SIG-M5 treated with dmso at 0.1 percent for 504 hours (cell line): ENCODE measurements at regions not wholly inside any gene's neighbourhood (a gene's known extent, or its start where the extent isn't known, plus 50 kb on each side); places are given as distances from the start of the nearest gene placed in this dataset.
"Not testable (repeated sequence)": the region's sequence is repeated elsewhere in the genome, so short reads cannot be mapped to it uniquely, and the experiment has no call there.

Experiments used
- DNase-seq: peaks from one replicate; lab custom pipeline; 2025; ENCODE audit not compliant: unreplicated experiment; lab: John Stamatoyannopoulos, UW

DNA sequence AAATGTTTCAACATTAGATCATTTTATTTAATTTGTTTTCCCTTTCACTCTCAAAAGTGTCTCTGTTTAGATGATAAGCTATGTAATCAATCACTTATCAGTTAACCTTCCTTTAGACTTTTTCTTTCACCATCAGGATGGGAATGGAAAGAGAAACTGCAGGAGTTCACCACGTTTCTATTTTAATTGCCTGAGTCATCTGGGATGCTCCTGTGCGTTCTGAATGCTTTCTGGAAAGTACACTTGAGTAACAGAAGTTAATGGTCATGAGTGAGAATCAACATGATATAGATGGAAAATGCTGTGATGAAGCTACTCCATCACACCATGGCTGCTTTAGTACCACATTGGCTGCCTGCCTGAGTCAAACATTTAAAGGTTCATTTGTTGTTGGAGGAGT lies 783.3 kb upstream of the CDH9 start:
- no peak for DNase-seq

DNA sequence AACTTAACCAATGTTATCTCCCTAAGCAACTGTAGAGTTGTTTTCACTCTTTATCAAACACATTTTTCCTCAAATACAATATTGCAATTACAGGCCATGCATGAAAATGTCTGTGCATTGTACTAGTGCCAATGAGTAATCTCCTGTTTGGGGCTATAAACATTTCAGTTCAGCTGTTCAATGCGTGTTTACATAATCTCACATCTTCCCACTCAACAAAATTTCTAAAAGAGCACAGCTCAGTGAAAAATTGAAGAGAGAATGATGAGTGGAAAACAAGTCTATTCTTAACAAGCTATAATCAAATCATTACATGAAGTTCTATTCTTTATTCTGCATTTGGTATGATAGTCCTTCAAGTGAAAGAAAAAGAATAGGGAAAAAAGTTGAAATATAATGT lies 780.5 kb upstream of the CDH9 start:
- no peak for DNase-seq

- DNase-seq = no peak
These were observed 776.6 kb upstream of the CDH9 start for GRCh38 chr5:27814983-27815382.

- DNase-seq = no peak
These were observed 775.9 kb upstream of the CDH9 start for GRCh38 chr5:27814286-27814685.

GRCh38 chr5:27810458-27810857 lies 772.1 kb upstream of the CDH9 start:
- no peak for DNase-seq

GRCh38 chr5:27797220-27797619 lies 758.8 kb upstream of the CDH9 start:
- DNase-seq = no peak

DNA sequence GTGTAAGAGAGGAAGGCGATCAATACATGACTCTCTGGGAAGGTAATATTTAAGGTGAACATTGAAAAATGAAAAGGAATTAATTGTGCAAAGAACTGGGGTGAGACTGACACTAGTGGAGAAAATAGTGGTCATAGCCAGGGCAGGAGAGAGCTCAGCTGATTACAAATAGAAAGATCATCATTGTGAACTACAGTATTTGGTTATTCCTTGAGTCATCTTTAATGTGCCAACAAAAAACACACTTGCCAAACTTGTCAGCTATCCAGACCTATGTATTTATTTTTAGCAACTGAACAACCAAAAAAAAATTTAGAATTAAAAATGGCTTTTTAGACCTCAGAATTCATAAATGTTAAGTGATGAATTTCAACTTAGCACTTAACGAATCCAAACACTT lies 749.8 kb upstream of the CDH9 start:
- DNase-seq = no peak

DNA sequence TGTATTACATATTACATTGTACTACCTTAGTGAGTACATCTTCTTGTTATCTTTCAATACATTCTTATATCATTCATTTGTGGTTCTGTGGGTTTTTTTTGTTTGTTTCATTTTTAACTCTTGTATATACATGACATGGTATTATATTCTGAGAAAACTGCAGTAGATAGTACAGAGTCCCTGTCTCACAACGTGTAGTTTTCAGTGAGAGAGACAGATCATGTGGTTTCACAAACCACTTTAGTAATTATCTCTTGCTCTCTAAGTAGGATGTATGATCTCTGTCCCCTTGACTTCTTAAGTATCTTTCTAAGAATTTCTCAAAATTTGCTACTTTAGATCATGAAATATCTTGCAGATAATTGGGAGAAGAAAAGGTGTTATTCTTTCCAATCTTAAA lies 745.9 kb upstream of the CDH9 start:
- no peak for DNase-seq

GRCh38 chr5:27778121-27778520 lies 739.7 kb upstream of the CDH9 start:
- no peak for DNase-seq

DNA sequence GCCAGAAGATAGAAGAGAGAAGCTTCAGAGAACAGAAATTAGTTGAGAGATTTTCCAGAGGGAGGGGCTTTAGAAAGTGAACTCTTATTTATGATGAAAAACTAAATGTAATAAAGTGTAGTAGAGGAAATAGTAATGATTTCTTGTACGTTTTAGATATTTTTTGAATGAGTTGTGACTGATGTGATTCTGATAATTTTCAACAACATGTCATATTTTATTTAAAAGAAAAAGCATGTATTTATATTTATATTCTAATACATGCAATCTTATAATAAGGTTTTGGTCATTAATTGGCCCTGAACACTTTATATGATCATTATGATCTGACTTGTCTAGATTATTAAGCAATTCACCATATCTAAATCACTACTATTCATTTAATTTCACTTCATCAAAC lies 735.2 kb upstream of the CDH9 start:
- DNase-seq = no peak

DNA sequence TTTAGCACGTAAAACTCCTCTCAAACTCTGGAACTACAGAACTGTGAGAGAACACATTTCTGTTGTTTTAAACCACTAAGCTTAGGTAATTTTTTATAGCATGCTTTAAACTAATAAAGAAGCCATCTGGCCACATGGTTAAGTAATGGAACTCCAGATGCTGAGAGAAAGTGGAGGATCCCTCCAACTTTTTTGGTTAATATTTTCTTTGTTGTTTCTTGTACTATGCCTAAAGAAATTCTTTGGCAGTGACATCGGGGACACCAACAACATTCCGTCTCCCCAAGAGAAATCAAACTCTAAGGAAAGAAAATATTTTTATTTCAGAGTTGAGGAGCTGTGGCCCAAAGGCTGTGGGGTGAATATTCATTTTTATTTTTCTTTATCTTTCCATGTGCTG lies 734.8 kb upstream of the CDH9 start:
- no peak for DNase-seq

DNA sequence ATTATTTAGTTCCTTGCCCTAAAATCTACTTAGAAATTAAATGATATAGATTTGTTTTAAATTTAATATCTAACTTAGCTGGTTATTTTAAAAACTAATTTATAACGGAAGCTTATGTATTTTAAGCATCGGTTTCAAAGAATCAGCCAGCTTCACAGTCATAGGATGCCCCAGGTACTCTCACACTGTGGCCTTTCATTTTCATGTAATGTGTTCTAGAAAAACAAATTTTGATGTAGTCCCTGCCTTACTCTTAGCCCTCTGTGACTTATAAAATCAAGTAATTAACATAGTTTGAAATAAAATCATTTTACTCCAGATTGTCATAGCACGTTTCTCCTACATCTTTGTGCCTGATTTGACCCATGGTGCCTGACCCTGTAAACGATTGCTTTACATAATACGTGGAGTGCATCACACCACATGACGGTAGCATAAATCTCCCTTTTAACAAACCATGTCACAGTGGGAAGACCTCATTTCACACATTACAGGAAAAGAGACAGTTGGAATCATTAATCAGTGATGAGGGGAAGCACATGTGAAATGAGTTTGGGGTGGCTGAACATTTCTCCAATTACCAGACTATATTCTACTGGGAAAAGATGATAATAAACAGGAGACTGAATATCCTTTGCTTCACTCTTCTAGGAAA lies 731.5 kb upstream of the CDH9 start:
- DNase-seq = no peak

DNA sequence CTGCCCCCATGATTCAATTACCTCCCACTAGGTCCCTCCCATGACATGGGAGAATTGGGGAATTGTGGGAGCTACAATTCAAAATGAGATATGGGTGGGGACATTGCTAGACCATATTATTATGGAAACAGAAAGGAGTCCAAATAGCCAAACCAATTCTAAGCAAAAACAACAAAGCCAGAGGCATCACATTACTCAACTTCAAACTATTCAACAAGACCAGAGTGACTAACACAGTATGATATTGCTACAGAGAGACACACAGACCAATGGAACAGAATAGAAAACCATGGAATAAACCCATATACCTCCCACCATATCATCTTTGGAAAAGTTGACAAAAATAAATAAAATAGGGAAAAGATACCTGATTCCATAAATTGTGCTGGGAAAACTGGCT lies 710.5 kb upstream of the CDH9 start:
- no peak for DNase-seq

- DNase-seq = not testable (repeated sequence)
These were observed 705.1 kb upstream of the CDH9 start for GRCh38 chr5:27743383-27743979.

DNA sequence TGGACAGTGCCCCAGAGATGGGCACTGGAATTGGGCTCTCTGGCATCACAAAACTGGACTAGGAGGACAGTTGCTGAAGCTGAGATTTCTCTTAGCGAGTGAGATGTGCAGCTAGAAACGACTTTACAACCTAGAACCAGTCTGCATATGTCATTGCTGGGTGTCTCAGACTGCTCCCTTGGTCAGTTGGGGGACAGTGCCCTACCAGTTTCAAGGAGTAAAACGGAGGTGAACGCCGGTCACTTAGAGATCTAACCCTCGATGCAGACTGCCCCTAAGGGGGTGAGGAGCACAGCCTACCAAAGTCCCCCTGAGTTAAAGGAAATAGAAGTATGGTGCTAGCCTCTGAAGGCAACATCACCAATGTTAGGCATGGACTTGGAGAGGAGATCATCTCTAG lies 704.4 kb upstream of the CDH9 start:
- no peak for DNase-seq

GRCh38 chr5:27734838-27735237 lies 696.5 kb upstream of the CDH9 start:
- no peak for DNase-seq

- DNase-seq = no peak
These were observed 694.9 kb upstream of the CDH9 start for GRCh38 chr5:27733237-27733636.

DNA sequence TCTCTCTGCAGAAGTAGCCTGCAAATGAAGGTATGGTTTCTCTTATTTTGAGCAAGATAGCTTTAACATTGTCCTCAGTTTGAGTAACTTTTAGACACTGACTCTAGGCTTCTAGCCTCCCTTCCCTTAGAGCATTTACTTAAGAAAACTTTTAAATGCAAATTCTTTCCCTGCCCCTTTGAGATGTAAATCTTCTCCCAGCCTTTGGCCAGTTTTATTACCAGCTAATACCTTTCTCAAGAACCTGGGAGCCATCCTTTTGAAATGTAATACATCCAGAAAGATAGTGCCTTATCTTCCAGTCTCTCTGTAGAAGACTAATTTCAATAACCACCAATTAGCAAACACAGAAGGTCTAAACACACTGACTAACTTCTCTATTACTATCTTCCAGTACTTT lies 688.9 kb upstream of the CDH9 start:
- DNase-seq = no peak

GRCh38 chr5:27722337-27722736 lies 684.0 kb upstream of the CDH9 start:
- DNase-seq = no peak

GRCh38 chr5:27708534-27708933 lies 670.1 kb upstream of the CDH9 start:
- DNase-seq = no peak

GRCh38 chr5:27706832-27707231 lies 668.4 kb upstream of the CDH9 start:
- DNase-seq = peak; percentile 71

GRCh38 chr5:27705661-27706060 lies 667.3 kb upstream of the CDH9 start:
- DNase-seq = no peak
